Right cardiac atrium (tissue), 5 donors: ENCODE measurements at regions not wholly inside any gene's neighbourhood (a gene's known extent, or its start where the extent isn't known, plus 50 kb on each side); places are given as distances from the start of the nearest gene placed in this dataset.
"Not testable (repeated sequence)": the region's sequence is repeated elsewhere in the genome, so short reads cannot be mapped to it uniquely, and the experiment has no call there.

ENCODE experiments used
- ATAC-seq, 2 donors: fragments of 200-7000 bp; cut with Tn5 transposase; one replicate each; pipeline versions ENCODE4 v1.8.0 to v1.9.1; 2020; ENCODE audit warnings: moderate library complexity in 2 of 2, mild to moderate bottlenecking in 1 of 2
- DNase-seq, 3 donors: peaks; one replicate each; pipeline ENCODE4 v3.0.0-alpha.2; 2020
- H3K27ac ChIP-seq: one replicate; pipeline ENCODE4 v1.5.1; 2013; ENCODE audit warnings: mild to moderate bottlenecking, low read length, control low read depth, moderate library complexity
- H3K27me3 ChIP-seq: one replicate; pipeline ENCODE4 v1.6.1; 2013; ENCODE audit not compliant: control insufficient read depth, insufficient read depth
- H3K4me1 ChIP-seq: one replicate; pipeline ENCODE4 v1.6.1; 2013; ENCODE audit warnings: low read length; ENCODE audit not compliant: control insufficient read depth, insufficient read depth
- H3K4me3 ChIP-seq: one replicate; pipeline ENCODE4 v1.5.1; 2013; ENCODE audit warnings: low read length, control low read depth
- H3K9me3 ChIP-seq: one replicate; pipeline ENCODE4 v1.6.1; 2013; ENCODE audit warnings: low read length; ENCODE audit not compliant: control insufficient read depth
- WGBS: extraction: QIAGEN DNeasy Blood & Tissue Kit; methylation state at CpG from one replicate; pipeline ENCODE4 v1.1.7; 2013; 5-methylcytosine and 5-hydroxymethylcytosine counted together
- intact Hi-C, 4 donors: fragments of 100-400 bp; cut with DNase I; formaldehyde crosslinking; loops; one replicate each; pipeline versions ENCODE4 v1.11.0 to v1.14.0; 2022 to 2023
- donor health status: healthy with polysubstance abuse.
- donor health status: DM: no; HTN: yes; CAD: no.
- donor health status: DM: no; HTN: no; CAD: no.
- donor health status: DM: no; HTN: yes; CAD: no; lungs with severe emphysema.
- donor health status: DM: yes; HTN: yes; CAD: no.

- no peak for DNase-seq
- no peaks in the 10 kb centered on the region for H3K9me3 ChIP-seq
- intact Hi-C loops, result no loop called here
- H3K4me3 ChIP-seq, result no peak overlapping the region
- no peak for ATAC-seq
- no peaks in the 10 kb centered on the region for H3K27me3 ChIP-seq
- WGBS, result 55% methylated on average over 1 of the region's 1 CpG
- H3K4me1 ChIP-seq, result no peaks in the 10 kb centered on the region
- no peak overlapping the region for H3K27ac ChIP-seq
These were observed 540.1 kb upstream of the SPRY2 start for GRCh38 chr13:80881034-80881433.

GRCh38 chr13:80877944-80878241 lies 537.0 kb upstream of the SPRY2 start:
- Histone ChIP-seq H3K9me3 (no peaks in the 10 kb centered on the region), H3K27me3 (no peaks in the 10 kb centered on the region), H3K4me3 (no peak overlapping the region), H3K4me1 (no peaks in the 10 kb centered on the region), H3K27ac (no peak overlapping the region)
- DNase-seq, result no peak
- intact Hi-C loops, result no loop called here
- ATAC-seq, result no peak

- no peak for ATAC-seq
- intact Hi-C loops, result no loop called here
These were observed 536.5 kb upstream of the SPRY2 start for GRCh38 chr13:80877209-80877943.

GRCh38 chr13:80873589-80873988 lies 532.7 kb upstream of the SPRY2 start:
- intact Hi-C loops, result no loop called here
- Histone ChIP-seq H3K4me1 (no peaks in the 10 kb centered on the region), H3K27me3 (no peaks in the 10 kb centered on the region), H3K9me3 (no peaks in the 10 kb centered on the region), H3K27ac (no peak overlapping the region), H3K4me3 (no peak overlapping the region)
- no peak for DNase-seq
- ATAC-seq, result no peak
- 87% methylated on average over 1 of the region's 1 CpG for WGBS

More at GRCh38 chr13:80877209-80877943, 536.5 kb upstream of the SPRY2 start:
- no peaks in the 10 kb centered on the region for H3K27me3 ChIP-seq
- H3K27ac ChIP-seq, result no peak overlapping the region
- 79% methylated on average over 3 of the region's 3 CpGs for WGBS
- no peak for DNase-seq
- H3K9me3 ChIP-seq, result no peaks in the 10 kb centered on the region
- no peaks in the 10 kb centered on the region for H3K4me1 ChIP-seq
- H3K4me3 ChIP-seq, result no peak overlapping the region

GRCh38 chr13:80871971-80872370 lies 531.0 kb upstream of the SPRY2 start:
- H3K4me3 ChIP-seq, ATAC-seq, intact Hi-C loops, H3K9me3 ChIP-seq, H3K4me1 ChIP-seq, H3K27ac ChIP-seq, H3K27me3 ChIP-seq, DNase-seq: not testable (repeated sequence)
- 95% methylated on average over 7 of the region's 7 CpGs for WGBS

GRCh38 chr13:80871481-80871880 lies 530.6 kb upstream of the SPRY2 start:
- Histone ChIP-seq H3K4me3 (no peak overlapping the region), H3K9me3 (no peaks in the 10 kb centered on the region), H3K4me1 (no peaks in the 10 kb centered on the region), H3K27me3 (no peaks in the 10 kb centered on the region), H3K27ac (no peak overlapping the region)
- DNase-seq, result no peak
- WGBS, result 77% methylated on average over 4 of the region's 4 CpGs
- intact Hi-C loops, result no loop called here
- no peak for ATAC-seq

- DNase-seq (no peak), ATAC-seq (no peak)
- Histone ChIP-seq H3K9me3 (no peaks in the 10 kb centered on the region), H3K27ac (no peak overlapping the region), H3K27me3 (no peaks in the 10 kb centered on the region), H3K4me3 (no peak overlapping the region), H3K4me1 (no peaks in the 10 kb centered on the region)
- 74% methylated on average over 5 of the region's 5 CpGs for WGBS
- intact Hi-C loops, result no loop called here
These were observed 529.3 kb upstream of the SPRY2 start for GRCh38 chr13:80870186-80870585.

GRCh38 chr13:80866921-80867320 lies 526.0 kb upstream of the SPRY2 start:
- Histone ChIP-seq H3K27me3 (no peaks in the 10 kb centered on the region), H3K27ac (no peak overlapping the region), H3K4me3 (no peak overlapping the region), H3K4me1 (no peaks in the 10 kb centered on the region), H3K9me3 (no peaks in the 10 kb centered on the region)
- ATAC-seq, result no peak
- no peak for DNase-seq
- intact Hi-C loops, result no loop called here
- 85% methylated on average over 3 of the region's 3 CpGs for WGBS

GRCh38 chr13:80865329-80865728 lies 524.4 kb upstream of the SPRY2 start:
- DNase-seq (no peak), ATAC-seq (no peak)
- intact Hi-C loops, result no loop called here
- Histone ChIP-seq H3K27ac (no peak overlapping the region), H3K4me3 (no peak overlapping the region), H3K9me3 (no peaks in the 10 kb centered on the region), H3K4me1 (no peaks in the 10 kb centered on the region), H3K27me3 (no peaks in the 10 kb centered on the region)
- 80% methylated on average over 1 of the region's 1 CpG for WGBS

GRCh38 chr13:80862456-80862855 lies 521.5 kb upstream of the SPRY2 start:
- Histone ChIP-seq H3K4me3 (no peak overlapping the region), H3K27me3 (no peaks in the 10 kb centered on the region), H3K27ac (no peak overlapping the region), H3K4me1 (no peaks in the 10 kb centered on the region), H3K9me3 (no peaks in the 10 kb centered on the region)
- no peak for ATAC-seq
- 58% methylated on average over 4 of the region's 4 CpGs for WGBS
- DNase-seq, result no peak
- intact Hi-C loops, result no loop called here

GRCh38 chr13:80860845-80861244 lies 519.9 kb upstream of the SPRY2 start:
- no peak for ATAC-seq
- H3K27ac ChIP-seq, result no peak overlapping the region
- intact Hi-C loops, result no loop called here
- WGBS, result 76% methylated on average over 2 of the region's 2 CpGs
- H3K4me3 ChIP-seq, result no peak overlapping the region
- DNase-seq, result no peak
- H3K9me3 ChIP-seq, result no peaks in the 10 kb centered on the region
- H3K4me1 ChIP-seq, result no peaks in the 10 kb centered on the region
- H3K27me3 ChIP-seq, result no peaks in the 10 kb centered on the region

GRCh38 chr13:80858131-80858530 lies 517.2 kb upstream of the SPRY2 start:
- H3K4me1 ChIP-seq, result no peaks in the 10 kb centered on the region
- ATAC-seq (no peak), DNase-seq (no peak)
- H3K27ac ChIP-seq, result no peak overlapping the region
- H3K27me3 ChIP-seq, result no peaks in the 10 kb centered on the region
- intact Hi-C loops, result no loop called here
- 92% methylated on average over 2 of the region's 2 CpGs for WGBS
- H3K4me3 ChIP-seq, result no peak overlapping the region
- no peaks in the 10 kb centered on the region for H3K9me3 ChIP-seq
